Hepatocyte (in vitro differentiated cells): ENCODE measurements at regions not wholly inside any gene's neighbourhood (a gene's known extent, or its start where the extent isn't known, plus 50 kb on each side); places are given as distances from the start of the nearest gene placed in this dataset.

ENCODE experiments used
- EZH2 ChIP-seq: fragments of 200-600 bp; sonication (generic); IDR thresholded peaks from 2 replicates; pipeline ENCODE4 v1.6.1; 2016; ENCODE audit warnings: antibody characterized with exemption, mild to moderate bottlenecking, borderline replicate concordance
- TF ChIP-seq, protein P1 (sequence below): fragments of 200-600 bp; sonication (generic); IDR thresholded peaks from 2 replicates; pipeline ENCODE4 v1.5.1; 2016; ENCODE audit warnings: antibody characterized with exemption, mild to moderate bottlenecking; ENCODE audit not compliant: poor library complexity

DNA sequence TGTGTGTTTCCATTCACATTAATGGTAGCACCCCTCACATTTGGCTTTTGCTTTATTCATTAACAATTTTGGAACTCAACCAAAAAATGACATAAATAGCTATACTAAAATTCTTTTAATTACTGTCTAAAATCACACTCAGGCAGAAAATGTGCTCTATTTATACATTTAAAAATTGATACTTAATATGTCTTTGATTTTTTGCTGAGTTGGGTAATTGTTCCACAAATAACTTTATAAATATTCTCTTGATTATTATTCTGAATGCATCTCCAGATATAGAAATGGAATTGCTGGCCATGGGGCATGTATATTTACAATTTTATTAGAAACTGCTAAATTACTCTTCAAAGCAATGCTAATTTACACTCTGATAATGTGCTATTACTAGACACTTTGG lies 658.7 kb upstream of the CHRM3 start:
- TF ChIP-seq, protein P1, sequence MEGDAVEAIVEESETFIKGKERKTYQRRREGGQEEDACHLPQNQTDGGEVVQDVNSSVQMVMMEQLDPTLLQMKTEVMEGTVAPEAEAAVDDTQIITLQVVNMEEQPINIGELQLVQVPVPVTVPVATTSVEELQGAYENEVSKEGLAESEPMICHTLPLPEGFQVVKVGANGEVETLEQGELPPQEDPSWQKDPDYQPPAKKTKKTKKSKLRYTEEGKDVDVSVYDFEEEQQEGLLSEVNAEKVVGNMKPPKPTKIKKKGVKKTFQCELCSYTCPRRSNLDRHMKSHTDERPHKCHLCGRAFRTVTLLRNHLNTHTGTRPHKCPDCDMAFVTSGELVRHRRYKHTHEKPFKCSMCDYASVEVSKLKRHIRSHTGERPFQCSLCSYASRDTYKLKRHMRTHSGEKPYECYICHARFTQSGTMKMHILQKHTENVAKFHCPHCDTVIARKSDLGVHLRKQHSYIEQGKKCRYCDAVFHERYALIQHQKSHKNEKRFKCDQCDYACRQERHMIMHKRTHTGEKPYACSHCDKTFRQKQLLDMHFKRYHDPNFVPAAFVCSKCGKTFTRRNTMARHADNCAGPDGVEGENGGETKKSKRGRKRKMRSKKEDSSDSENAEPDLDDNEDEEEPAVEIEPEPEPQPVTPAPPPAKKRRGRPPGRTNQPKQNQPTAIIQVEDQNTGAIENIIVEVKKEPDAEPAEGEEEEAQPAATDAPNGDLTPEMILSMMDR, result no peak
- TF ChIP-seq EZH2, result no peak
